Neural cell (in vitro differentiated cells): ENCODE measurements at regions not wholly inside any gene's neighbourhood (a gene's known extent, or its start where the extent isn't known, plus 50 kb on each side); places are given as distances from the start of the nearest gene placed in this dataset.
A peak's percentile ranks its signal among the peaks of the same experiment; 100 is the strongest.

ENCODE experiments used
- H2AFZ ChIP-seq: fragments of 200-600, 300-800 bp; sonication (generic), shearing (Covaris generic); 2 replicates; pipeline ENCODE4 v1.6.0; 2014; ENCODE audit warnings: low read depth, mild to moderate bottlenecking, antibody characterized with exemption, low read length, moderate library complexity
- H3F3A ChIP-seq: fragments of 200-600 bp; shearing (Covaris generic); 2 replicates; pipeline ENCODE4 v1.6.1; 2016; ENCODE audit warnings: mild to moderate bottlenecking, moderate library complexity, mixed read lengths, antibody characterized with exemption, low read length; ENCODE audit not compliant: insufficient read depth, poor library complexity, severe bottlenecking
- H3K27ac ChIP-seq: fragments of 200-600, 300-800 bp; sonication (generic), shearing (Covaris generic); 2 replicates; pipeline ENCODE4 v1.5.1; 2014; ENCODE audit warnings: mild to moderate bottlenecking, low read length, moderate library complexity
- H3K27me3 ChIP-seq: fragments of 300-800, 200-600 bp; sonication (generic), shearing (Covaris generic); 2 replicates; pipeline ENCODE4 v1.6.0; 2014; ENCODE audit warnings: mild to moderate bottlenecking, low read depth, low read length, moderate library complexity; ENCODE audit not compliant: insufficient read depth
- H3K36me3 ChIP-seq: fragments of 300-800, 200-600 bp; sonication (generic), shearing (Covaris generic); 2 replicates; pipeline ENCODE4 v1.5.1; 2014; ENCODE audit warnings: mild to moderate bottlenecking, antibody characterized with exemption, low read length, moderate library complexity; ENCODE audit not compliant: insufficient read depth
- H3K4me2 ChIP-seq: fragments of 300-800, 200-600 bp; sonication (generic), shearing (Covaris generic); 2 replicates; pipeline ENCODE4 v1.6.0; 2014; ENCODE audit warnings: mild to moderate bottlenecking, low read length
- H3K4me3 ChIP-seq: fragments of 300-800, 200-600 bp; sonication (generic), shearing (Covaris generic); 2 replicates; pipeline ENCODE4 v1.5.1; 2014; ENCODE audit warnings: mild to moderate bottlenecking, low read length, moderate library complexity
- H3K79me2 ChIP-seq: fragments of 200-600 bp; shearing (Covaris generic); replicated peaks from 2 replicates; pipeline ENCODE4 v1.6.0; 2014; ENCODE audit warnings: mild to moderate bottlenecking, low read length, moderate library complexity; ENCODE audit not compliant: insufficient read depth
- H3K9ac ChIP-seq: fragments of 300-800, 200-600 bp; sonication (generic), shearing (Covaris generic); 2 replicates; pipeline ENCODE4 v1.6.1; 2016; ENCODE audit warnings: mild to moderate bottlenecking, low read length, mixed read lengths
- H3K9me2 ChIP-seq: fragments of 200-600 bp; shearing (Covaris generic); 2 replicates; pipeline ENCODE4 v1.6.1; 2016; ENCODE audit warnings: mild to moderate bottlenecking, low read length, mixed read lengths; ENCODE audit not compliant: insufficient read depth
- H3K9me3 ChIP-seq: fragments of 200-600, 300-800 bp; sonication (generic), shearing (Covaris generic); 2 replicates; pipeline ENCODE4 v1.6.1; 2016; ENCODE audit warnings: mild to moderate bottlenecking, mixed run types, low read length, moderate library complexity, mixed read lengths
- H4K20me1 ChIP-seq: fragments of 200-600 bp; shearing (Covaris generic); 2 replicates; pipeline ENCODE4 v1.6.1; 2016; ENCODE audit warnings: mild to moderate bottlenecking, mixed run types; ENCODE audit not compliant: insufficient read depth
- CTCF ChIP-seq: fragments of 450-650 bp; IDR thresholded peaks from 2 replicates; pipeline ENCODE4 v1.5.1; 2014; ENCODE audit warnings: antibody characterized with exemption, mild to moderate bottlenecking, moderate library complexity; ENCODE audit not compliant: poor library complexity, severe bottlenecking
- EP300 ChIP-seq: fragments of 450-650 bp; conservative IDR thresholded peaks from 2 replicates; pipeline ENCODE4 v1.6.1; 2014; ENCODE audit warnings: antibody characterized with exemption, mild to moderate bottlenecking, moderate library complexity; ENCODE audit not compliant: poor library complexity, severe bottlenecking
- EZH2 ChIP-seq: fragments of 200-600, 300-800 bp; shearing (Covaris generic), sonication (generic); IDR thresholded peaks from 2 replicates; pipeline ENCODE4 v1.6.1; 2014; ENCODE audit warnings: antibody characterized with exemption, low read length, borderline replicate concordance, mild to moderate bottlenecking; ENCODE audit not compliant: insufficient read depth, poor library complexity, severe bottlenecking
- MXI1 ChIP-seq: fragments of 450-650 bp; conservative IDR thresholded peaks from 2 replicates; pipeline ENCODE4 v1.6.1; 2014; ENCODE audit warnings: antibody characterized with exemption, mild to moderate bottlenecking; ENCODE audit not compliant: poor library complexity, severe bottlenecking
- POLR2AphosphoS5 ChIP-seq: IDR thresholded peaks from 2 replicates; pipeline ENCODE4 v1.6.1; 2012
- RAD21 ChIP-seq: fragments of 450-650 bp; conservative IDR thresholded peaks from 2 replicates; pipeline ENCODE4 v1.6.1; 2014; ENCODE audit warnings: antibody characterized with exemption, mild to moderate bottlenecking, moderate library complexity
- REST ChIP-seq: IDR thresholded peaks from 2 replicates; pipeline ENCODE4 v1.6.1; 2012; ENCODE audit warnings: borderline replicate concordance
- SMC3 ChIP-seq: fragments of 450-650 bp; conservative IDR thresholded peaks from 2 replicates; pipeline ENCODE4 v1.6.1; 2014; ENCODE audit warnings: antibody characterized with exemption, mild to moderate bottlenecking, moderate library complexity; ENCODE audit not compliant: poor library complexity
- TAF1 ChIP-seq: IDR thresholded peaks from 2 replicates; pipeline ENCODE4 v1.6.1; 2012; ENCODE audit warnings: low read depth

- H3K9me2 ChIP-seq, result no peaks in the 10 kb centered on the region
- H3F3A ChIP-seq, result no peaks in the 10 kb centered on the region
- peak overlapping the region; percentile 26 for H3K9ac ChIP-seq
- no peak overlapping the region for H3K4me3 ChIP-seq
- H2AFZ ChIP-seq, result no peak overlapping the region
- H3K27me3 ChIP-seq, result no peaks in the 10 kb centered on the region
- H3K27ac ChIP-seq, result peak overlapping the region; percentile 9
- no peaks in the 10 kb centered on the region for H3K9me3 ChIP-seq
- H3K4me2 ChIP-seq, result no peak overlapping the region
- no peaks in the 10 kb centered on the region for H3K36me3 ChIP-seq
- no peak for TF ChIP-seq MXI1
- TF ChIP-seq SMC3, result no peak
- TF ChIP-seq POLR2AphosphoS5, result no peak
- no peak for TF ChIP-seq EZH2
- no peak for TF ChIP-seq CTCF
- no peak for TF ChIP-seq EP300
- no peak for TF ChIP-seq RAD21
- TF ChIP-seq TAF1, result no peak
- no peak for TF ChIP-seq REST
- no peaks in the 10 kb centered on the region for H4K20me1 ChIP-seq
- H3K79me2 ChIP-seq, result no peaks in the 10 kb centered on the region
These were observed 68.6 kb upstream of the RIPOR2 start for GRCh38 chr6:25004357-25004756.

- no peaks in the 10 kb centered on the region for H3K9me2 ChIP-seq
- no peak overlapping the region for H2AFZ ChIP-seq
- H4K20me1 ChIP-seq, result no peaks in the 10 kb centered on the region
- H3K79me2 ChIP-seq, result no peaks in the 10 kb centered on the region
- H3K4me3 ChIP-seq, result no peak overlapping the region
- TF ChIP-seq TAF1 (no peak), RAD21 (no peak), CTCF (no peak), REST (no peak), MXI1 (no peak), EP300 (no peak)
- H3K9ac ChIP-seq, result peak overlapping the region; percentile 26
- no peaks in the 10 kb centered on the region for H3F3A ChIP-seq
- no peaks in the 10 kb centered on the region for H3K36me3 ChIP-seq
- H3K27ac ChIP-seq, result no peak overlapping the region
- no peaks in the 10 kb centered on the region for H3K27me3 ChIP-seq
- H3K9me3 ChIP-seq, result no peaks in the 10 kb centered on the region
- no peak overlapping the region for H3K4me2 ChIP-seq
These were observed 69.2 kb upstream of the RIPOR2 start for GRCh38 chr6:25005010-25005409.
